Calu3 (cell line): ENCODE measurements at regions not wholly inside any gene's neighbourhood (a gene's known extent, or its start where the extent isn't known, plus 50 kb on each side); places are given as distances from the start of the nearest gene placed in this dataset.

Source experiments
- BruUV-seq: library from RNA; stranded (reverse); fragments of 400-500 nt; replicated peaks from 2 replicates; lab custom pipeline; 2021; lab: Mats Ljungman, UMichigan
- CTCF ChIA-PET: fragments of 300-600 bp; sonication (Branson Sonifier 250); formaldehyde crosslinking; loops from one replicate; lab custom pipeline; 2022; ENCODE audit warnings: antibody characterized with exemption; lab: Charles Lee
- DNase-seq: peaks from one replicate; pipeline ENCODE4 v3.0.0; 2022
- H3K27ac Mint-ChIP-seq: one replicate; pipeline ENCODE4 v1.8.0; 2022; ENCODE audit warnings: mixed read lengths; ENCODE audit not compliant: unreplicated experiment
- H3K27me3 Mint-ChIP-seq: one replicate; pipeline ENCODE4 v1.8.0; 2022; ENCODE audit warnings: mixed read lengths; ENCODE audit not compliant: unreplicated experiment
- H3K36me3 Mint-ChIP-seq: one replicate; pipeline ENCODE4 v1.8.0; 2022; ENCODE audit warnings: mild to moderate bottlenecking, moderate library complexity, mixed read lengths; ENCODE audit not compliant: insufficient read depth, unreplicated experiment
- H3K4me1 Mint-ChIP-seq: one replicate; pipeline ENCODE4 v1.8.0; 2022; ENCODE audit warnings: mild to moderate bottlenecking, low read depth, mixed read lengths; ENCODE audit not compliant: unreplicated experiment
- H3K4me3 Mint-ChIP-seq: one replicate; pipeline ENCODE4 v1.8.0; 2022; ENCODE audit warnings: mild to moderate bottlenecking, low read depth, moderate library complexity, mixed read lengths; ENCODE audit not compliant: unreplicated experiment
- H3K9me3 Mint-ChIP-seq: one replicate; pipeline ENCODE4 v1.8.0; 2022; ENCODE audit warnings: low read depth, mixed read lengths; ENCODE audit not compliant: unreplicated experiment
- intact Hi-C: fragments of 100-400 bp; cut with micrococcal nuclease; formaldehyde crosslinking; loops from one replicate; pipeline ENCODE4 v1.10.0; 2022; ENCODE audit not compliant: unreplicated experiment
- TF ChIP-seq, protein P1 (sequence below): fragments of 200-600 bp; IDR thresholded peaks from one replicate; pipeline ENCODE4 v1.8.0; 2022; ENCODE audit warnings: antibody characterized with exemption; ENCODE audit not compliant: unreplicated experiment

DNA sequence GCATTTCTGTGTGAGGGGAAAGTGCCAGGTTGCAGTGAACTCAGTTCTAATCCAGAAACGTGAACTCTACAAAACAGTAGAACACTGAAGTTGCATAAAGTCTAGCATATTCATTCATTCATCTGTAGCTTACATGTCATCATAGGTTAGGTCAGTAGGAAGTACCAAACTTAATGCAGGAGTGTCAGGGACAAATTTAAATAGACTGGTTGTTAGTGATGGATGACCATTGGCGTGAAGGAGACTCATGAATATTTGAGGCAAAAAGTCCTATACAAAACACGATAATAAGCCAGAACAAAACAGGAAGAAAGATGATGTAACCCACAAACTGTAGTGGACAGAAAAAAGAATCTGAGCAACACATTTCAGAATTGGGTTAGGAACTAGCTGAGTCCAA lies 592.8 kb upstream of the PCDH10 start:
- no peak overlapping the region for H3K4me3 Mint-ChIP-seq
- no TSS peak for BruUV-seq
- H3K27ac Mint-ChIP-seq: no peak overlapping the region
- intact Hi-C loops: no loop called here
- peaks cover 5% of the 10 kb centered on the region for H3K36me3 Mint-ChIP-seq
- H3K9me3 Mint-ChIP-seq: peaks cover 8% of the 10 kb centered on the region
- DNase-seq: no peak
- H3K27me3 Mint-ChIP-seq: no peaks in the 10 kb centered on the region
- CTCF ChIA-PET: no interaction called here
- H3K4me1 Mint-ChIP-seq: no peaks in the 10 kb centered on the region
- TF ChIP-seq, protein P1, sequence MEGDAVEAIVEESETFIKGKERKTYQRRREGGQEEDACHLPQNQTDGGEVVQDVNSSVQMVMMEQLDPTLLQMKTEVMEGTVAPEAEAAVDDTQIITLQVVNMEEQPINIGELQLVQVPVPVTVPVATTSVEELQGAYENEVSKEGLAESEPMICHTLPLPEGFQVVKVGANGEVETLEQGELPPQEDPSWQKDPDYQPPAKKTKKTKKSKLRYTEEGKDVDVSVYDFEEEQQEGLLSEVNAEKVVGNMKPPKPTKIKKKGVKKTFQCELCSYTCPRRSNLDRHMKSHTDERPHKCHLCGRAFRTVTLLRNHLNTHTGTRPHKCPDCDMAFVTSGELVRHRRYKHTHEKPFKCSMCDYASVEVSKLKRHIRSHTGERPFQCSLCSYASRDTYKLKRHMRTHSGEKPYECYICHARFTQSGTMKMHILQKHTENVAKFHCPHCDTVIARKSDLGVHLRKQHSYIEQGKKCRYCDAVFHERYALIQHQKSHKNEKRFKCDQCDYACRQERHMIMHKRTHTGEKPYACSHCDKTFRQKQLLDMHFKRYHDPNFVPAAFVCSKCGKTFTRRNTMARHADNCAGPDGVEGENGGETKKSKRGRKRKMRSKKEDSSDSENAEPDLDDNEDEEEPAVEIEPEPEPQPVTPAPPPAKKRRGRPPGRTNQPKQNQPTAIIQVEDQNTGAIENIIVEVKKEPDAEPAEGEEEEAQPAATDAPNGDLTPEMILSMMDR: no peak

- DNase-seq: no peak
- no peak overlapping the region for H3K27ac Mint-ChIP-seq
- intact Hi-C loops: no loop called here
- TF ChIP-seq, protein P1: no peak
- no peaks in the 10 kb centered on the region for H3K4me1 Mint-ChIP-seq
- no TSS peak for BruUV-seq
- H3K36me3 Mint-ChIP-seq: peaks cover 5% of the 10 kb centered on the region
- no peak overlapping the region for H3K4me3 Mint-ChIP-seq
- no peaks in the 10 kb centered on the region for H3K27me3 Mint-ChIP-seq
- H3K9me3 Mint-ChIP-seq: peaks cover 8% of the 10 kb centered on the region
- CTCF ChIA-PET: interaction anchor here (1.1 kb wide), 1 partner anchor 1692 kb away, joined by 3 read pairs; no protein-coding TSS in a partner anchor
Measured at GRCh38 chr4:132557660-132558059, 591.4 kb upstream of the PCDH10 start.

DNA sequence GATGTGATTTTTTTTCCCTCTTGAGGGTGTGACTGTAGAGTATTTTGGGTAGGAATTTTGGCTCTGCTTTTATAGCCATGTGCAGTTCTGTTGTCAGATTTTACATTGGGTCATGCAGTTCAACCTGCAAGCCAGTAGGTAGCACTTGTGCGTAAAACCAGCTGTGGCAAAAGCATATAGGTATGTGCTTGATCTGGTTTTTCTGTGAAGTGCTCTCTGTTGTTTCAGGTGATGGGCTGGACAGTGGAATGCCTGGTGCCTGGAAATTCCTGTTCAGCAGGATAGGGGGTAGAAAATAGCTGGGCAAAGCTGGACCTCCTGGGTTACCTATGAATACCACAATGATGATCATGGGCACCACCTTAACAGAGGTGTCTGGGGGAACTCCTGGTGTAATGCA lies 584.2 kb upstream of the PCDH10 start:
- CTCF ChIA-PET: no interaction called here
- Mint-ChIP-seq H3K36me3 (no peaks in the 10 kb centered on the region), H3K4me1 (no peaks in the 10 kb centered on the region), H3K4me3 (no peak overlapping the region), H3K9me3 (no peaks in the 10 kb centered on the region), H3K27me3 (no peaks in the 10 kb centered on the region), H3K27ac (no peak overlapping the region)
- TF ChIP-seq, protein P1: no peak
- intact Hi-C loops: no loop called here
- peak; percentile 14 for DNase-seq
- BruUV-seq: no TSS peak

GRCh38 chr4:132565542-132565941 lies 583.6 kb upstream of the PCDH10 start:
- CTCF ChIA-PET: interaction anchor here (0.6 kb wide), 1 partner anchor 1030 kb away, joined by 9 read pairs; no protein-coding TSS in a partner anchor

More at GRCh38 chr4:132565542-132565941, 583.6 kb upstream of the PCDH10 start:
- no peaks in the 10 kb centered on the region for H3K9me3 Mint-ChIP-seq
- no peak for DNase-seq
- no peak overlapping the region for H3K4me3 Mint-ChIP-seq
- no peak overlapping the region for H3K27ac Mint-ChIP-seq
- intact Hi-C loops: no loop called here
- TF ChIP-seq, protein P1: no peak
- H3K27me3 Mint-ChIP-seq: no peaks in the 10 kb centered on the region
- no TSS peak for BruUV-seq
- no peaks in the 10 kb centered on the region for H3K36me3 Mint-ChIP-seq
- no peaks in the 10 kb centered on the region for H3K4me1 Mint-ChIP-seq
